Omental fat pad (tissue), 3 donors: ENCODE measurements at regions not wholly inside any gene's neighbourhood (a gene's known extent, or its start where the extent isn't known, plus 50 kb on each side); places are given as distances from the start of the nearest gene placed in this dataset.

Experiments
- ATAC-seq: fragments of 150-250 bp; one replicate; pipeline ENCODE4 v1.9.1; 2016; ENCODE audit warnings: mild to moderate bottlenecking, moderate library complexity; ENCODE audit not compliant: low FRiP score
- DNase-seq: peaks from one replicate; pipeline ENCODE4 v3.0.0-alpha.2; 2019; ENCODE audit warnings: low spot score
- CTCF ChIP-seq, 3 donors: fragments of 450-650 bp; IDR thresholded peaks; one replicate each; pipeline ENCODE4 v1.5.1; 2016 to 2017; ENCODE audit warnings: antibody characterized with exemption in 3 of 3, mild to moderate bottlenecking in 3 of 3, moderate library complexity in 2 of 3

GRCh38 chr2:180763263-180763989 is 217.0 kb upstream of the UBE2E3 start:
- DNase-seq (no peak), ATAC-seq (no peak)

GRCh38 chr2:180761224-180761623 is 219.2 kb upstream of the UBE2E3 start:
- no peak for TF ChIP-seq CTCF (IDR thresholded peaks at IDR 0.05)
- ATAC-seq (no peak), DNase-seq (no peak)

More at GRCh38 chr2:180763263-180763989, 217.0 kb upstream of the UBE2E3 start:
- no peak for TF ChIP-seq CTCF (IDR thresholded peaks at IDR 0.05)

GRCh38 chr2:180759631-180760030 is 220.8 kb upstream of the UBE2E3 start:
- no peak for TF ChIP-seq CTCF (IDR thresholded peaks at IDR 0.05)
- no peak for ATAC-seq

GRCh38 chr2:180753809-180754761 is 226.3 kb upstream of the UBE2E3 start:
- ATAC-seq (no peak), DNase-seq (no peak)
- no peak for TF ChIP-seq CTCF (IDR thresholded peaks at IDR 0.05)

More at GRCh38 chr2:180759631-180760030, 220.8 kb upstream of the UBE2E3 start:
- no peak for DNase-seq

GRCh38 chr2:180751306-180751920 is 229.0 kb upstream of the UBE2E3 start:
- no peak for ATAC-seq
- no peak for DNase-seq
- no peak for TF ChIP-seq CTCF (IDR thresholded peaks at IDR 0.05)

- DNase-seq (no peak), ATAC-seq (peak; percentile 71)
- TF ChIP-seq CTCF (IDR thresholded peaks at IDR 0.05), result no peak
These were observed 232.7 kb upstream of the UBE2E3 start for GRCh38 chr2:180747728-180748127.
